ENCODE measurements at regions not wholly inside any gene's neighbourhood (a gene's known extent, or its start where the extent isn't known, plus 50 kb on each side); places are given as distances from the start of the nearest gene placed in this dataset.

- Histone ChIP-seq H3K27ac (ENCODE audit: low read depth, low read length) (no peak overlapping the region), H4K20me1 (ENCODE audit: insufficient read depth) (no peaks in the 10 kb centered on the region), H3K79me2 (ENCODE audit: insufficient read depth, low read length) (no peaks in the 10 kb centered on the region), H3K4me1 (ENCODE audit: control insufficient read depth in 1 of 2, insufficient read depth in 2 of 2, low read length in 2 of 2) (no peaks in the 10 kb centered on the region), H3K9me3 (ENCODE audit: control insufficient read depth in 1 of 2, insufficient read depth in 1 of 2, low read depth in 1 of 2, low read length in 2 of 2) (no peaks in the 10 kb centered on the region), H3K27me3 (ENCODE audit: insufficient read depth, low read length) (no peaks in the 10 kb centered on the region), H3K4me2 (ENCODE audit: low read length) (no peak overlapping the region), H2AFZ (ENCODE audit: low read depth, low read length, poor library complexity, severe bottlenecking) (no peak overlapping the region), H3K4me3 (replicated peaks in 1 of 2; ENCODE audit: low read depth in 1 of 2, low read length in 2 of 2) (no peak overlapping the region), H3K9me2 (ENCODE audit: insufficient read depth) (no peaks in the 10 kb centered on the region), H3K36me3 (ENCODE audit: control insufficient read depth in 1 of 2, insufficient read depth in 2 of 2, low read length in 2 of 2) (no peaks in the 10 kb centered on the region), H3K9ac (ENCODE audit: low read length) (no peak overlapping the region)
- ChIA-PET CTCF (interaction anchor here (1.3 kb wide), 1 partner anchor 9 kb away, joined by 7 read pairs; no protein-coding TSS in a partner anchor), RAD21 (ENCODE audit: low non-redundant PET in 1 of 2, low total read pairs in 2 of 2, uncharacterized antibody in 2 of 2, unreplicated experiment in 2 of 2) (no interaction called here), POLR2A (no interaction called here)
- BruUV-seq (replicated peaks): no TSS peak
- TF ChIP-seq ATF3 (IDR thresholded peaks at IDR 0.05) (no peak), ELF1 (IDR thresholded peaks at IDR 0.05; ENCODE audit: borderline replicate concordance, low read depth) (no peak), MAX (IDR thresholded peaks at IDR 0.05) (no peak)
- intact Hi-C loops (cut with micrococcal nuclease): no loop called here
- DNase-seq (ENCODE audit: low read depth, low spot score) (no peak), ATAC-seq (no peak)
Observed at GRCh38 chr6:126795161-126795560, 323.3 kb upstream of the RSPO3 start.

DNA sequence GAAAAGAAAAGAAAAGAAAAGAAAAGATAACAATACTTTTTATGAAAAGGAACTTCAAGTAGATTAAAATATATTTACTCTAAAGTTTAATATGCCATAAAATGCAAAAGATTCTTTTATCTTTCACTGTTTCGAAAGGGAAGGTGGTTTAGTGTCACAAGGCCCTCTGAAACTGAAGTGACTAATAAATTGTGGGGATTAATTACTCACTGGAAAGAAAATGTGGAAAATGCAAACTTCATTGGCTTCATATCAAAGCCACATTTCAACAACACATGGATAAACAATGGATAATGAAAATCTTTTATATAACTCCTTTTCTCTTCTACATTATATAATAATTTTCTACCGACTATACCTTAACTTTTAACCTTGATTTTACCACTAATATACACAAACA is 320.5 kb upstream of the RSPO3 start:
- ChIA-PET POLR2A (no interaction called here), CTCF (no interaction called here), RAD21 (ENCODE audit: low non-redundant PET in 1 of 2, low total read pairs in 2 of 2, uncharacterized antibody in 2 of 2, unreplicated experiment in 2 of 2) (no interaction called here)
- Histone ChIP-seq H2AFZ (ENCODE audit: low read depth, low read length, poor library complexity, severe bottlenecking) (no peak overlapping the region), H3K4me2 (ENCODE audit: low read length) (no peak overlapping the region), H3K36me3 (ENCODE audit: control insufficient read depth in 1 of 2, insufficient read depth in 2 of 2, low read length in 2 of 2) (no peaks in the 10 kb centered on the region), H3K9me2 (ENCODE audit: insufficient read depth) (no peaks in the 10 kb centered on the region), H3K27ac (ENCODE audit: low read depth, low read length) (no peak overlapping the region), H4K20me1 (ENCODE audit: insufficient read depth) (no peaks in the 10 kb centered on the region), H3K27me3 (ENCODE audit: insufficient read depth, low read length) (peaks cover 20% of the 10 kb centered on the region), H3K4me1 (ENCODE audit: control insufficient read depth in 1 of 2, insufficient read depth in 2 of 2, low read length in 2 of 2) (no peaks in the 10 kb centered on the region), H3K79me2 (ENCODE audit: insufficient read depth, low read length) (no peaks in the 10 kb centered on the region), H3K9ac (ENCODE audit: low read length) (no peak overlapping the region), H3K4me3 (replicated peaks in 1 of 2; ENCODE audit: low read depth in 1 of 2, low read length in 2 of 2) (no peak overlapping the region), H3K9me3 (ENCODE audit: control insufficient read depth in 1 of 2, insufficient read depth in 1 of 2, low read depth in 1 of 2, low read length in 2 of 2) (no peaks in the 10 kb centered on the region)
- DNase-seq (ENCODE audit: low read depth, low spot score): no peak
- TF ChIP-seq ATF3 (IDR thresholded peaks at IDR 0.05) (no peak), ZFX (IDR thresholded peaks at IDR 0.05) (no peak), ZNF274 (IDR thresholded peaks at IDR 0.05; ENCODE audit: low read depth, low read length) (no peak), POLR2AphosphoS5 (IDR thresholded peaks at IDR 0.05; ENCODE audit: low read depth, low read length) (no peak), CBX3 (IDR thresholded peaks at IDR 0.05; ENCODE audit: low read depth) (no peak), CTCF (IDR thresholded peaks at IDR 0.05 in 2 of 3, conservative IDR thresholded peaks at IDR 0.05 in 1 of 3; ENCODE audit: borderline replicate concordance in 1 of 3, insufficient read depth in 1 of 3, low read depth in 2 of 3, low read length in 2 of 3) (no peak), POLR2A (IDR thresholded peaks at IDR 0.05; ENCODE audit: borderline replicate concordance, extremely low read depth, insufficient read depth, insufficient read length) (no peak), ELF1 (IDR thresholded peaks at IDR 0.05; ENCODE audit: borderline replicate concordance, low read depth) (no peak), TCF7L2 (IDR thresholded peaks at IDR 0.05; ENCODE audit: borderline replicate concordance, extremely low read depth, insufficient read depth, insufficient read length) (no peak)
- intact Hi-C loops (cut with micrococcal nuclease): no loop called here
- ATAC-seq: no peak
- no TSS peak for BruUV-seq (replicated peaks)
